Stimulated activated memory B cell treated with anti-CD40 and anti-IgM and Interleukin-4, amounts not matched to agents 10 μg/mL and 1 μg/mL and 100 μg/mL, for 72 hours (primary cell): ENCODE measurements at regions not wholly inside any gene's neighbourhood (a gene's known extent, or its start where the extent isn't known, plus 50 kb on each side); places are given as distances from the start of the nearest gene placed in this dataset.

Experiments used
- ATAC-seq: fragments of 150-1000 bp; cut with Tn5 transposase; 2 replicates; pipeline ENCODE4 v1.10.0; 2021
- H3K27ac Mint-ChIP-seq: one replicate; pipeline ENCODE4 v1.8.0; 2022; ENCODE audit warnings: mild to moderate bottlenecking, mixed read lengths
- H3K27me3 Mint-ChIP-seq: one replicate; pipeline ENCODE4 v1.8.0; 2022; ENCODE audit warnings: mixed read lengths
- H3K36me3 Mint-ChIP-seq: one replicate; pipeline ENCODE4 v1.8.0; 2022; ENCODE audit warnings: mixed read lengths
- H3K4me1 Mint-ChIP-seq: one replicate; pipeline ENCODE4 v1.8.0; 2022; ENCODE audit warnings: mixed read lengths
- H3K4me3 Mint-ChIP-seq: one replicate; pipeline ENCODE4 v1.8.0; 2022; ENCODE audit warnings: mild to moderate bottlenecking, moderate library complexity, mixed read lengths
- H3K9me3 Mint-ChIP-seq: one replicate; pipeline ENCODE4 v1.8.0; 2022; ENCODE audit warnings: mixed read lengths

DNA sequence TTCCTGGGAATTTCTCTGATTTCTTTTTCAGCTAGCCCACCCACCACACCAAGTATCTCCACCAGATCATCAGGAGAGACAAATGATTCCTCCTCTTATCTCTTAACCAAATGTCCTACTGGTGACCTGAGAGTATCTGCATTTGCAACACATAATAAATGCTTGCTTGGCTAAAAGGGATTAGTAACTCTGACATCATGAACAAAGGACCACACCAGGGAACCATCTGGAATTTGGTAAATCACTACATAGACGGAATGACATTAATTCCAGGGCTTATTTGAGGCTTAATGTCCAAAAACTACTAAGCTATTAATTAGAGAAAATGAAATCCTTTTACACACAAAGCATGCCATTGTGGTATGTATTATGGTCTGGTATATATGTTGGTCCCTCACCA lies 139.0 kb downstream of the RAP2A start:
- no peak overlapping the region for H3K27ac Mint-ChIP-seq
- H3K9me3 Mint-ChIP-seq, result peaks cover 2% of the 10 kb centered on the region
- ATAC-seq, result no peak
- no peaks in the 10 kb centered on the region for H3K36me3 Mint-ChIP-seq
- H3K4me3 Mint-ChIP-seq, result no peak overlapping the region
- peaks cover 2% of the 10 kb centered on the region for H3K27me3 Mint-ChIP-seq
- H3K4me1 Mint-ChIP-seq, result peaks cover 1% of the 10 kb centered on the region

DNA sequence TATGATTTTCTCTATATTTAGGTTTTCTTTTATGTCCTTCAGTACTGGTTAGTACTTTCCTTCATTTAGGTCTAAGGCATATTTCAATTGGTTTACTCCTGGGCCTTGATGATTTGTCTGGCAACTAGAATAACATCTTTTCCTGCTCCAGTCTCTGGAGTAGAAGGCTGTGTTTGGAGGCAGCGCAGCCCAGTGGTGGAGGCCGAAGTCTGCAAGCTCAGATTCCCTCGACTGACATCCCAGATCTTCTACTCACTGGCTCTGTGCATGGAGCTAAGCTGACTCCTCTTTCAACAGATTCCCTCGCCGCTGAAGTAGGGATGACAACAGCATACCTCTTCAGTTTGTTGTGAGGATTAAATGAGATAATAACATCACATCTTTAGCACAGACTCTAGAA lies 141.0 kb downstream of the RAP2A start:
- Mint-ChIP-seq H3K4me3 (no peak overlapping the region), H3K27me3 (no peaks in the 10 kb centered on the region), H3K4me1 (no peaks in the 10 kb centered on the region), H3K36me3 (no peaks in the 10 kb centered on the region), H3K9me3 (peaks cover 2% of the 10 kb centered on the region), H3K27ac (no peak overlapping the region)
- ATAC-seq, result no peak

DNA sequence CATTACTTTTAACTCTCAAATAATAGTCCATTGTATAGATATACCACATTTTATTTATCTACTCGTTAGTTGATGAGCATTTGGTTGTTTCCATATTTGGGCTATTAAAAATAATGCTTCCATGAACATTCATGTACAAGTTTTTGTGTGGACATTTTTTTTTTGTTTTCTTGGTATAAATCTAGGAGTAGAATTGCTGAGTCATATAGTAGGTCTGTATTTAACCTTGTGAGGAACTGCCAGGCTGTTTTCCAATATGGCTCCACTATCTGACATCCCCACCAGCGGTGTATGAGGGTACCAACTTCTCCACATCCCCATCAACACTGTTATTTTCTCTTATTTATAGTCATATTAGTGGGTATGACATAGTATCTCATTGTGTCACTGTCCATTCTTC lies 143.1 kb downstream of the RAP2A start:
- ATAC-seq, result no peak
- Mint-ChIP-seq H3K4me3 (no peak overlapping the region), H3K9me3 (peaks cover 2% of the 10 kb centered on the region), H3K36me3 (no peaks in the 10 kb centered on the region), H3K27me3 (no peaks in the 10 kb centered on the region), H3K4me1 (no peaks in the 10 kb centered on the region), H3K27ac (no peak overlapping the region)

DNA sequence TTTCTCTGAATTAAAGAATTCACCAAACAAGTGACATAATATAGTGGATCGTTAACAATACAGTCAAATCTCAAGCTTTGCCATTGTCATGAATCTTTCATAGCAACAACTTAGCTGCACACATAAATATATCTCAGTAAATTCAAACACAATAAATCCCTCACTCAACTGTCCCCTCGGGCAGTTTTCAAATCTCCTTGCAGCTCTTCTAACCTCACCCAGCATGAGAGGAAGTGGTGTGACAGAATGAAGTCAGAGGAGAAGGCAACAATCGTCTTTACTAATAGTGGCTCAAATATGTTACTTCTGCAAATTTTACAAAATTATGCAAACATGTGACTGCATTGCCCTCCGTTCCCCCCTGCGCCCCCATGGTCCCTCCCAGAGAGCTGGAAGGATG lies 148.2 kb downstream of the RAP2A start:
- Mint-ChIP-seq H3K9me3 (peaks cover 3% of the 10 kb centered on the region), H3K36me3 (no peaks in the 10 kb centered on the region), H3K4me1 (no peaks in the 10 kb centered on the region), H3K27ac (no peak overlapping the region), H3K27me3 (peaks cover 24% of the 10 kb centered on the region), H3K4me3 (no peak overlapping the region)
- ATAC-seq, result no peak

DNA sequence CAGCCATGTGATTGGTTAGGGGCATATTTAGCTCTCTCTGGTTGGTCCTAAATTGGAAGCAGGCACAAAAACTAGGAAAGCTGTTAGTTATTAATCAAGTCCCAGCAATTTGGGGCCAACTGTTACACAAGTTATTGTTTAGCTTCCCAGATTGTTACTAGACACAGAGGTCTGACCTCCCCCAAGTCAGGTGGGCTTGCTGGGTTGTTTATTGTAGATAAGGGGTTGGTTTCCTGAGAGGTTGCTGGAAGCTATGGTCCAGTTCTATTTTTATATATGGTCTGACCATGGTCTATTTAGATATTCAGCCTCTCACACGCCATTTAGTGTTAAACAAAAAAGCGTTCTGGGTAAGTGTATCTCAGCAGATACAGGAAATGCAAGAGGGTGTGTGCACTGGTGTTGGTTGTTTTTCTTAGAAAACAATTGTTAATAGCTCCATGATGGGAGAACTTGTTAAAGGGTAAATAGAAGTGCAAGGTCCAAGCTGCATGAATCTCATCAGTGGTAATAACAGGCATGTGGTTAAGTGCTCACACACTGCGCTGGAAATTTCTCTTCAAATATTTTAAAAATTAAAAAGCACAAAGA lies 150.0 kb downstream of the RAP2A start:
- H3K27me3 Mint-ChIP-seq, result peaks cover 24% of the 10 kb centered on the region
- no peaks in the 10 kb centered on the region for H3K36me3 Mint-ChIP-seq
- peaks cover 3% of the 10 kb centered on the region for H3K9me3 Mint-ChIP-seq
- H3K4me1 Mint-ChIP-seq, result no peaks in the 10 kb centered on the region
- no peak overlapping the region for H3K27ac Mint-ChIP-seq
- H3K4me3 Mint-ChIP-seq, result no peak overlapping the region
- no peak for ATAC-seq

DNA sequence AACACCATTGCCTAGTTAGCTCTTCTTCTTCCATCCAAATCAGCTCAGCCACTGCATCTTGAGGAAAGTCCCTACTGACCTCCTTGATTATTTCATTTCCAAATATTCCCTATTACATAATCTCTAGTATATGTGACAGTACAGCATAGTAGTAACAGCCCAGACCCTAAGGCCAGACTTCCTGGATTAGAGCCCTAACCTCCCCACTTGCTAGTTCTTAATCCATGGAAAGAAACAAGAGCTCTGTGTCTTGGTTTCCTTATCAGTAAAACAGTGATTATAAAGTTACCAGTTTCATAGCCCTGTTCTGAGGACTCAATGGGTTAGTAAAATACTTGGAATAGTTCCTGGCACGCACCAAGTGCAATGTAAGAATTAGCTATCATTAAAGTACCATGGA lies 153.0 kb downstream of the RAP2A start:
- Mint-ChIP-seq H3K4me1 (no peaks in the 10 kb centered on the region), H3K9me3 (peaks cover 3% of the 10 kb centered on the region), H3K27ac (no peak overlapping the region), H3K36me3 (no peaks in the 10 kb centered on the region), H3K4me3 (no peak overlapping the region), H3K27me3 (peaks cover 27% of the 10 kb centered on the region)
- no peak for ATAC-seq

DNA sequence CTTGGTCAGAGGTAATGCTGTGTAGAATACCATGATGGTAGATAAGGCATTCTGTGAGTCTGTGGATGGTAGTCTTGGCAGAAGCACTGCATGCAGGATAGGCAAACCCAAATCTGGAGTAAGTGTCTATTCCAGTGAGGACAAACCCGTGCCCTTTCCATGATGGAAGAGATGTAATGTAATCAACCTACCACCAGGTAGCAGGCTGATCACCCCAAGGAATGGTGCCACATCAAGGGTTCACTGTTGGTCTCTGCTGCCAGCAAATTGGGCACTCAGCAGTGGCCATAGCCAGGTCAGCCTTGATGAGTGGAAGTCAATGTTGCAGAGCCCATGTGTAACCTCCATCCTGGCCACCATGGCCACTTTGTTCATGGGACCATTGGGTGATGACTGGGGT lies 155.0 kb downstream of the RAP2A start:
- no peak for ATAC-seq
- peaks cover 46% of the 10 kb centered on the region for H3K27me3 Mint-ChIP-seq
- H3K4me1 Mint-ChIP-seq, result no peaks in the 10 kb centered on the region
- no peaks in the 10 kb centered on the region for H3K36me3 Mint-ChIP-seq
- no peak overlapping the region for H3K4me3 Mint-ChIP-seq
- H3K9me3 Mint-ChIP-seq, result peaks cover 3% of the 10 kb centered on the region
- H3K27ac Mint-ChIP-seq, result no peak overlapping the region

DNA sequence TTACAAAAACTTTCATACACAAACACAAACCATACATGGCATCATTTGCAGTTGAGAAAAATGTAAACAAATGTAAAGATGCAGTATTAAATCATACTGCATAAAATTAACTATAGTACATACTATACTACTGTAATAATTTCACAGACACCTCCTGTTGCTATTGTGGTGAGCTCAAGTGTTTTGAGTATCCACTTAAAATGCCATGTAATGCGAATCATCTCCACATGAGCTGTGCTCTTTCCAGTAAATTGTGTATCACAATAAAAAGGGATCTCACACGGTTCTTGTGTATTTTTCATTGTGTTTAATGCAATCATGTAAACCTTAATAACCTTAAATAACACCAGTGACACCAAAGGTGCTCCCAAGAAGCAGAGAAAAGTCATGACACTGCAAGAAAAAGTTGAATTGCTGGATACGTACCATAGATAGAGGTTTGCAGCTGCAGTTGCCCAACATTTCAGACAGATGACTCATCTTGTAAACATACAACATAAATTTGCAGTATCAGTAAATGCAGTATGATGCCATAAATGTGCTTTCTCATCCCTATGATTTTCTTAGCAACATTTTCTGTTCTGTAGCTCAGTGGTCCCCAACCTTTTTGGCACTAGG lies 166.6 kb downstream of the RAP2A start:
- no peak for ATAC-seq
- H3K4me3 Mint-ChIP-seq, result no peak overlapping the region

DNA sequence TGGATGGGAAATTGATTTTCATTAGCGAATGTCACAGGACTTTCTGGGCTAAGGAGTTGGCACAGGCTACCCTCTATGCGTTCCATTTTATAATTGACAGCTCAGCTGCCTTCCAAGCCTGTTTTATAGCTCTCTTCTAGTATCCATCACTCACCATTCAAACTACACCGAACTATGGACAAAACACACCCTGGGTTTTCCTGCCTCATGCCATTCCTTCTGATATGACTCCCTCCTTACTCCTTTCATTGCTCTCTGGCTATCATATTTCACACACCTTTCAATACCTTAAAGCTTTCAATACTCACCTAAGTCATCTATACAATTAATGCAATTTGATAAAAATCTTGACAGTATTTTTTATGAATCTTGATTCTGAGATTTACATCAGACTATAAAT lies 181.3 kb downstream of the RAP2A start:
- Mint-ChIP-seq H3K27me3 (no peaks in the 10 kb centered on the region), H3K36me3 (no peaks in the 10 kb centered on the region), H3K27ac (no peak overlapping the region), H3K4me3 (no peak overlapping the region), H3K4me1 (no peaks in the 10 kb centered on the region), H3K9me3 (no peaks in the 10 kb centered on the region)
- ATAC-seq, result no peak

More for the DNA sequence above, 166.6 kb downstream of the RAP2A start:
- Mint-ChIP-seq H3K9me3 (peaks cover 2% of the 10 kb centered on the region), H3K4me1 (no peaks in the 10 kb centered on the region), H3K27me3 (peaks cover 22% of the 10 kb centered on the region), H3K27ac (no peak overlapping the region), H3K36me3 (no peaks in the 10 kb centered on the region)

DNA sequence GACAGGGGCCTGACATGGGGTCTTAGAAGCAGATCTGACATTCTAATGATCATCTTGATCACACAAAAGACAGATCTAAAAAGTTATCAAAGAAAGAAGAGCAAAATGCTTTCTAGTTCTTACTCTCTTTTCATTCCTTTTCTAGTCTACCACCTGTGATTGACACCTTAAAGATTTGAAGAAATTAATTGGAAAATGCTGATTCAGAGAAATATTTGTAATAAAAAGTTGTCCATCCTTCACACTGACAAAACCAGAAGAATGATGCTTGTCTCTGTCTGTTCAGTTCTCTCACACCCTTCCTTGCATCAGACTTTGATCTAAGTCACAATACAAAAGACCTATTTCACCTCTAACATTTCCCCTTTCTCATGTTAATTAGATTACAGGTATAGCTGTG lies 182.4 kb downstream of the RAP2A start:
- Mint-ChIP-seq H3K27ac (no peak overlapping the region), H3K27me3 (no peaks in the 10 kb centered on the region), H3K36me3 (no peaks in the 10 kb centered on the region), H3K9me3 (no peaks in the 10 kb centered on the region), H3K4me1 (no peaks in the 10 kb centered on the region), H3K4me3 (no peak overlapping the region)
- ATAC-seq, result no peak

DNA sequence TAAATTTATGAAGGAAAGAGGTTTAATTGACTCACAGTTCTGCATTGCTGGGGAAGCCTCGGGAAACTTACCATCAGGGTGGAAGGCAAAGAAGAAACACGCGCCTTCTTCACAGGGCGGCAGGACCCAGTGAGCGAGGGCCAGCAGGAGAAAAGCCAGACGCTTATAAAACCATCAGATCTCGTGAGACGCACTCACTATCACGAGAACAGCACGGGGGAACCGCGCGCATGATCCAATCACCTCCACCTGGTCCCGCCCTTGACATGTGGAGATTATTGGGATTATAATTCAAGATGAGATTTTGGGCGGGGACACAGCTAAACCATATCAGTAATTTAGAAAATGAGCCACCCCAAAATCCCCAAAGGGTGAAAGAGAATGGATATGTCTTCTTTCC lies 187.1 kb downstream of the RAP2A start:
- no peaks in the 10 kb centered on the region for H3K27me3 Mint-ChIP-seq

DNA sequence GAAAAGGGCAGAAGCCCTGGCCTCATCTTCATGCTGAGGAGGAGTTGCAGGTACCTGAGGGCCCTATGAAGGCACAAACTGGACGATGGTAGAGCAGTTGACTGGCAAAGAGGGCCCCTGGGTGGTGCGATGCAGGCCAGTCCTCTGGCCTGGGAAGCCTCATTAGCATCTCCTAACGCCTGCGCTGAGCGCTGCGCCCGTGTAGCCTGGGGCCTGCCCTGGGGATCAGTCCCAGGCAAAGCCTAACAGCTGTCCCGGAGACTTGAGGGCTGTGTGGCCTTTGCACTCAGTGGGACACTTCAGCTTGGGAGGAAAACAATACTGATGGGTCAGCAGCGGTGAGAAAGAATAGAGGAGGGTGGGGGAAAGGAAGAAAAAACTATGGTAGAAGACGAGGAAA lies 187.7 kb downstream of the RAP2A start:
- no peaks in the 10 kb centered on the region for H3K9me3 Mint-ChIP-seq
- no peaks in the 10 kb centered on the region for H3K4me1 Mint-ChIP-seq
- H3K27me3 Mint-ChIP-seq, result no peaks in the 10 kb centered on the region
- no peaks in the 10 kb centered on the region for H3K36me3 Mint-ChIP-seq
- no peak overlapping the region for H3K27ac Mint-ChIP-seq
- no peak overlapping the region for H3K4me3 Mint-ChIP-seq
- peak; percentile 29 for ATAC-seq

More for the DNA sequence above, 187.1 kb downstream of the RAP2A start:
- no peak overlapping the region for H3K4me3 Mint-ChIP-seq
- no peaks in the 10 kb centered on the region for H3K36me3 Mint-ChIP-seq
- no peaks in the 10 kb centered on the region for H3K9me3 Mint-ChIP-seq
- no peaks in the 10 kb centered on the region for H3K4me1 Mint-ChIP-seq
- H3K27ac Mint-ChIP-seq, result no peak overlapping the region
- no peak for ATAC-seq

DNA sequence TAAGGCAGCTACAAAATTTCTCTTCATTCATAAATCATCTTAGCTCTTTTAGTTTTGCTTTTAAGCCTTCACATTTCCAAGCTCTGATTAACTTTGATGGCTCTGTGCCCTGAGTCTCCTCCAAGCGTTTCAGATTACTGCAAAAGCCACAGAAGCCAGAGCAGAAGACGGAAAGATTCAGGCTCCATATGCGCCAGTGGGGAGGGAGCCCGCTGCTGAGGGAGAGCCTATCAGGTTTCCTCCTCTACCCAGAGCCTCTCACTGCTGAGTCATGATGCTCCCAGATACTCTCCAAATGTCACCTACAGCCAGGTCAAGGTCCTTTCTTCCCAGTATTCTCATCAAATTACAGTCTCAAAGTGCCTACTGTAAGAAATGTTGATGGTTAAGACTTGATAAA lies 193.6 kb downstream of the RAP2A start:
- Mint-ChIP-seq H3K9me3 (peaks cover 4% of the 10 kb centered on the region), H3K4me1 (no peaks in the 10 kb centered on the region), H3K4me3 (no peak overlapping the region), H3K27me3 (no peaks in the 10 kb centered on the region), H3K36me3 (no peaks in the 10 kb centered on the region), H3K27ac (no peak overlapping the region)
- ATAC-seq, result no peak

DNA sequence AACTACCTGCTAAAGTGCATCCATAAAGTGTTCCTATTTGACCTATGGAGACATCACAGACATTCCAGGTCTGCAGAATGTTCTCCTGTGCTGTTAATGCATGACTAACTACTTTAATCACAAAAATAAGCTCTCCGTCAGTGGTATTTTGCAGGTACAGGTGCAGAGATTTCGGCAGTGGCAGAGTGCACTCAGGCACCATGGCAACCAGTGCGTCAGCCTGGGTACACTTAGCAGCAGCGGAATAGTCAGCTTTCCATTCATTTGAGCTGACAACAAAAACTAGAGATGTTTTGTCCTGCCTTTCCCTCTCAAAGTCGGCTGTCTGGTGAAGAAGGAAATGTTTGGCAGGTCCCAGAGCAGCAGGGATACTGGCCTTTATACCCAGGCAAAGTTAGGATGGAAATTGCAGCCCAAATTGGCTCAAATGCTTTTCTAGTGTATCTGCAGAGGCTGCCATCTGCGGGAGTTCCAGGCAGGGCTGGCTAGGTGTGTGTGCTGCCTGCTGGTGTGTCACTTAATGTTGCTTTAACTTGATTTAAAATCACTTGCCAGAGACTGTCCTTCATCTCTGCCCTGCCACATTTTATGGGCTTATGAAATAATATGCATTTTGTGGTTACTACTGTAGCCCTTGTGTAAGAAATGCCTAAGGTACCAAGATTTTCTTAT lies 195.8 kb downstream of the RAP2A start:
- no peaks in the 10 kb centered on the region for H3K36me3 Mint-ChIP-seq
- H3K27ac Mint-ChIP-seq, result no peak overlapping the region
- H3K4me3 Mint-ChIP-seq, result no peak overlapping the region
- H3K9me3 Mint-ChIP-seq, result peaks cover 4% of the 10 kb centered on the region
- H3K27me3 Mint-ChIP-seq, result no peaks in the 10 kb centered on the region
- ATAC-seq, result no peak
- H3K4me1 Mint-ChIP-seq, result no peaks in the 10 kb centered on the region

DNA sequence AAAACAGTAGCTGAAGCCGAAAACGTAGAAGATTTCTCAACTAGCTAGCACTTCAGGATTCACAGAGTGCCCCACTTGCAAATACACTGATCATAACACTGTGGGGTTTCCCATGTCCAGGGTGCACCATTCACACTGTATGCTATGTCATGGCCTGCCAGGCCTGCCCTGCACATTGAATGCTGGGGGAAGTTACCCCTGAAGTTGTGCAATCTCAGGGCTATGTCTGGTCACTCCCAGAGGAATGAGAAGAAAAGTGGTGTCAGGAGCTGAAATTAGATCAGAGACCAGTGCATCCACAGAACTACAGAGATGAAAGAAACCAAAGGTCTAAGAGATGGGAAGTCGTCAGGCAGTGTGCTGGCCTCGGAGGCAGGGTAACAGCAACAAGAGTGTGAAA lies 196.8 kb downstream of the RAP2A start:
- ATAC-seq, result no peak
- H3K27me3 Mint-ChIP-seq, result no peaks in the 10 kb centered on the region
- H3K36me3 Mint-ChIP-seq, result no peaks in the 10 kb centered on the region
- H3K4me1 Mint-ChIP-seq, result no peaks in the 10 kb centered on the region
- peaks cover 4% of the 10 kb centered on the region for H3K9me3 Mint-ChIP-seq
- H3K27ac Mint-ChIP-seq, result no peak overlapping the region
- no peak overlapping the region for H3K4me3 Mint-ChIP-seq

DNA sequence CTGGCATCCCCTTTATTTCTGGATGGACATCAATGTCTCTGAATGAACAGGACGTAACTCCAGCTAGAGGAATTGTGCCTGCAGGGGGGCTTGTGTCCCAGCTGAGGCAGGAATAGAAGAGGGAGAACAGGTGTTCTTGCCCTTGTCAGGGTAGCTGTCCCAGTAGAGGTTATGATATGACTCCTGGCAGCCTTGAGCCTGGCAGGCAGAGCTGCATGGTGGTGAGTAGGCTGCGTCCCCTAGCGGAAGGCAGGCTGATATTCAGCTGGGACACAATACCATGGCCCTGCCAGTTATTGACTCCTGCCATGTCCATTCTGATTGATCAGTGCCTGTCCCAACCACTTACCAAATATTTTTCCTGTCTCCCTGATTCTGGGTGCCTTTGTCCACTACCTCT lies 197.2 kb downstream of the RAP2A start:
- Mint-ChIP-seq H3K27ac (no peak overlapping the region), H3K9me3 (peaks cover 4% of the 10 kb centered on the region), H3K4me3 (no peak overlapping the region), H3K4me1 (no peaks in the 10 kb centered on the region), H3K27me3 (no peaks in the 10 kb centered on the region), H3K36me3 (no peaks in the 10 kb centered on the region)
- ATAC-seq, result no peak
